OCI-LY1 (cell line): ENCODE measurements at regions not wholly inside any gene's neighbourhood (a gene's known extent, or its start where the extent isn't known, plus 50 kb on each side); places are given as distances from the start of the nearest gene placed in this dataset.

Experiments
- CTCF ChIP-seq: fragments of 200-600 bp; sonication (generic), shearing (Covaris generic); IDR thresholded peaks from 2 replicates; pipeline ENCODE4 v1.5.1; 2017; ENCODE audit warnings: mild to moderate bottlenecking, antibody characterized with exemption, low read length, moderate library complexity, mixed read lengths
- EZH2 ChIP-seq: fragments of 200-600 bp; sonication (generic), shearing (Covaris generic); IDR thresholded peaks from 2 replicates; pipeline ENCODE4 v1.8.0; 2017; ENCODE audit warnings: borderline replicate concordance, mixed run types, mild to moderate bottlenecking, antibody characterized with exemption, low read length, moderate library complexity, mixed read lengths

- no peak for TF ChIP-seq CTCF
- no peak for TF ChIP-seq EZH2
Measured at GRCh38 chr5:82399111-82399510, 121.0 kb upstream of the RPS23 start.
